H1 (cell line): ENCODE measurements at regions not wholly inside any gene's neighbourhood (a gene's known extent, or its start where the extent isn't known, plus 50 kb on each side); places are given as distances from the start of the nearest gene placed in this dataset.

Experiments
- TF ChIP-seq, protein P1 (sequence below): fragments of 300-600 bp; sonication (generic); IDR thresholded peaks from 2 replicates; pipeline ENCODE4 v1.7.1; 2012; ENCODE audit warnings: low read length, moderate library complexity, mild to moderate bottlenecking, inconsistent platforms; ENCODE audit not compliant: insufficient replicate concordance

DNA sequence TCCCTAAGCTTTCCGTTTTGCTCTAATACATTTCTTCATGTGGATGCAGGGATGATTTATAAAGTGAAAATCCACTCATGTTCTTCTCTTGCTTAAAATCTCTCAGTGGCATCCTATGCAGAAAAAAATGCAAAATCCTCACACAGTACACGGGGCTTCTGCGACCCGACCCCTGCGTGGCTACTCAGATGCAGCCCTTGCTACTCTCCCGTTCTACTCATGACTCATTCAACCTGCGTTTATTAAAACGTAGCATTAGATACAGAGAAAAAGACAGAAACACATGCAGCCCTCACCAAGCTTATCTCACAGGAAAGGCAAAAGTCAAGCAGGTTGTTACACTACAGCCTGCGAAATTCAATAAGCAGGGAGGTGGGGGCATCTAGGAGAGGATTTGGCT, 284.4 kb upstream of the PFKP start (continued):
- TF ChIP-seq, protein P1, sequence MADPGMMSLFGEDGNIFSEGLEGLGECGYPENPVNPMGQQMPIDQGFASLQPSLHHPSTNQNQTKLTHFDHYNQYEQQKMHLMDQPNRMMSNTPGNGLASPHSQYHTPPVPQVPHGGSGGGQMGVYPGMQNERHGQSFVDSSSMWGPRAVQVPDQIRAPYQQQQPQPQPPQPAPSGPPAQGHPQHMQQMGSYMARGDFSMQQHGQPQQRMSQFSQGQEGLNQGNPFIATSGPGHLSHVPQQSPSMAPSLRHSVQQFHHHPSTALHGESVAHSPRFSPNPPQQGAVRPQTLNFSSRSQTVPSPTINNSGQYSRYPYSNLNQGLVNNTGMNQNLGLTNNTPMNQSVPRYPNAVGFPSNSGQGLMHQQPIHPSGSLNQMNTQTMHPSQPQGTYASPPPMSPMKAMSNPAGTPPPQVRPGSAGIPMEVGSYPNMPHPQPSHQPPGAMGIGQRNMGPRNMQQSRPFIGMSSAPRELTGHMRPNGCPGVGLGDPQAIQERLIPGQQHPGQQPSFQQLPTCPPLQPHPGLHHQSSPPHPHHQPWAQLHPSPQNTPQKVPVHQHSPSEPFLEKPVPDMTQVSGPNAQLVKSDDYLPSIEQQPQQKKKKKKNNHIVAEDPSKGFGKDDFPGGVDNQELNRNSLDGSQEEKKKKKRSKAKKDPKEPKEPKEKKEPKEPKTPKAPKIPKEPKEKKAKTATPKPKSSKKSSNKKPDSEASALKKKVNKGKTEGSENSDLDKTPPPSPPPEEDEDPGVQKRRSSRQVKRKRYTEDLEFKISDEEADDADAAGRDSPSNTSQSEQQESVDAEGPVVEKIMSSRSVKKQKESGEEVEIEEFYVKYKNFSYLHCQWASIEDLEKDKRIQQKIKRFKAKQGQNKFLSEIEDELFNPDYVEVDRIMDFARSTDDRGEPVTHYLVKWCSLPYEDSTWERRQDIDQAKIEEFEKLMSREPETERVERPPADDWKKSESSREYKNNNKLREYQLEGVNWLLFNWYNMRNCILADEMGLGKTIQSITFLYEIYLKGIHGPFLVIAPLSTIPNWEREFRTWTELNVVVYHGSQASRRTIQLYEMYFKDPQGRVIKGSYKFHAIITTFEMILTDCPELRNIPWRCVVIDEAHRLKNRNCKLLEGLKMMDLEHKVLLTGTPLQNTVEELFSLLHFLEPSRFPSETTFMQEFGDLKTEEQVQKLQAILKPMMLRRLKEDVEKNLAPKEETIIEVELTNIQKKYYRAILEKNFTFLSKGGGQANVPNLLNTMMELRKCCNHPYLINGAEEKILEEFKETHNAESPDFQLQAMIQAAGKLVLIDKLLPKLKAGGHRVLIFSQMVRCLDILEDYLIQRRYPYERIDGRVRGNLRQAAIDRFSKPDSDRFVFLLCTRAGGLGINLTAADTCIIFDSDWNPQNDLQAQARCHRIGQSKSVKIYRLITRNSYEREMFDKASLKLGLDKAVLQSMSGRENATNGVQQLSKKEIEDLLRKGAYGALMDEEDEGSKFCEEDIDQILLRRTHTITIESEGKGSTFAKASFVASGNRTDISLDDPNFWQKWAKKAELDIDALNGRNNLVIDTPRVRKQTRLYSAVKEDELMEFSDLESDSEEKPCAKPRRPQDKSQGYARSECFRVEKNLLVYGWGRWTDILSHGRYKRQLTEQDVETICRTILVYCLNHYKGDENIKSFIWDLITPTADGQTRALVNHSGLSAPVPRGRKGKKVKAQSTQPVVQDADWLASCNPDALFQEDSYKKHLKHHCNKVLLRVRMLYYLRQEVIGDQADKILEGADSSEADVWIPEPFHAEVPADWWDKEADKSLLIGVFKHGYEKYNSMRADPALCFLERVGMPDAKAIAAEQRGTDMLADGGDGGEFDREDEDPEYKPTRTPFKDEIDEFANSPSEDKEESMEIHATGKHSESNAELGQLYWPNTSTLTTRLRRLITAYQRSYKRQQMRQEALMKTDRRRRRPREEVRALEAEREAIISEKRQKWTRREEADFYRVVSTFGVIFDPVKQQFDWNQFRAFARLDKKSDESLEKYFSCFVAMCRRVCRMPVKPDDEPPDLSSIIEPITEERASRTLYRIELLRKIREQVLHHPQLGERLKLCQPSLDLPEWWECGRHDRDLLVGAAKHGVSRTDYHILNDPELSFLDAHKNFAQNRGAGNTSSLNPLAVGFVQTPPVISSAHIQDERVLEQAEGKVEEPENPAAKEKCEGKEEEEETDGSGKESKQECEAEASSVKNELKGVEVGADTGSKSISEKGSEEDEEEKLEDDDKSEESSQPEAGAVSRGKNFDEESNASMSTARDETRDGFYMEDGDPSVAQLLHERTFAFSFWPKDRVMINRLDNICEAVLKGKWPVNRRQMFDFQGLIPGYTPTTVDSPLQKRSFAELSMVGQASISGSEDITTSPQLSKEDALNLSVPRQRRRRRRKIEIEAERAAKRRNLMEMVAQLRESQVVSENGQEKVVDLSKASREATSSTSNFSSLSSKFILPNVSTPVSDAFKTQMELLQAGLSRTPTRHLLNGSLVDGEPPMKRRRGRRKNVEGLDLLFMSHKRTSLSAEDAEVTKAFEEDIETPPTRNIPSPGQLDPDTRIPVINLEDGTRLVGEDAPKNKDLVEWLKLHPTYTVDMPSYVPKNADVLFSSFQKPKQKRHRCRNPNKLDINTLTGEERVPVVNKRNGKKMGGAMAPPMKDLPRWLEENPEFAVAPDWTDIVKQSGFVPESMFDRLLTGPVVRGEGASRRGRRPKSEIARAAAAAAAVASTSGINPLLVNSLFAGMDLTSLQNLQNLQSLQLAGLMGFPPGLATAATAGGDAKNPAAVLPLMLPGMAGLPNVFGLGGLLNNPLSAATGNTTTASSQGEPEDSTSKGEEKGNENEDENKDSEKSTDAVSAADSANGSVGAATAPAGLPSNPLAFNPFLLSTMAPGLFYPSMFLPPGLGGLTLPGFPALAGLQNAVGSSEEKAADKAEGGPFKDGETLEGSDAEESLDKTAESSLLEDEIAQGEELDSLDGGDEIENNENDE, result no peak
